HEK293 (cell line): ENCODE measurements at regions not wholly inside any gene's neighbourhood (a gene's known extent, or its start where the extent isn't known, plus 50 kb on each side); places are given as distances from the start of the nearest gene placed in this dataset.

ENCODE experiments used
- CTCF ChIA-PET: fragments of 350-600 bp; formaldehyde crosslinking; extraction: SDS; loops from one replicate; lab custom pipeline; 2021; ENCODE audit warnings: antibody characterized with exemption; lab: Yijun Ruan, JAX
- POLR2A ChIA-PET: fragments of 300-600 bp; formaldehyde crosslinking; extraction: SDS; loops from one replicate; lab custom pipeline; 2020; ENCODE audit warnings: antibody characterized with exemption, inconsistent platforms; lab: Yijun Ruan, JAX
- H3K27ac ChIP-seq: fragments of 200-500 bp; sonication (Bioruptor generic); 2 replicates; pipeline ENCODE4 v1.5.1; 2014; ENCODE audit warnings: low read depth, low read length, control low read depth, inconsistent platforms; ENCODE audit errors: extremely low read depth
- H3K36me3 ChIP-seq, 2 experiments: fragments of 200-500 bp in 1 of 2; sonication (Bioruptor generic) in 1 of 2; 1 replicate in 1 of 2; 2 replicates in 1 of 2; pipeline ENCODE4 v1.5.1; 2014 to 2017; ENCODE audit warnings: inconsistent platforms in 2 of 2, low read length in 2 of 2; ENCODE audit not compliant: control insufficient read depth in 2 of 2, insufficient read depth in 1 of 2
- H3K4me1 ChIP-seq: fragments of 200-500 bp; sonication (Bioruptor generic); 2 replicates; pipeline ENCODE4 v1.5.1; 2014; ENCODE audit warnings: mild to moderate bottlenecking, low read length, inconsistent platforms; ENCODE audit not compliant: control insufficient read depth, insufficient read depth
- H3K4me3 ChIP-seq: 2 replicates; pipeline ENCODE4 v1.5.1; 2011; ENCODE audit warnings: low read depth, mild to moderate bottlenecking, control low read depth, low read length, moderate library complexity
- H3K9me3 ChIP-seq: fragments of 200-500 bp; sonication (Bioruptor generic); 2 replicates; pipeline ENCODE4 v1.5.1; 2014; ENCODE audit warnings: low read depth, low read length, inconsistent platforms; ENCODE audit not compliant: control insufficient read depth, insufficient read depth
- GLI2 ChIP-seq: fragments of 450-650 bp; formaldehyde crosslinking; IDR thresholded peaks from 2 replicates; pipeline ENCODE4; 2017; ENCODE audit warnings: missing biosample characterization, missing genetic modification characterization, low read depth, borderline replicate concordance
- GLIS1 ChIP-seq: fragments of 450-650 bp; formaldehyde crosslinking; IDR thresholded peaks from 2 replicates; pipeline ENCODE4 v1.5.1; 2016; ENCODE audit warnings: missing biosample characterization, missing genetic modification characterization
- HOXD13 ChIP-seq: sonication (generic); formaldehyde crosslinking; IDR thresholded peaks from 2 replicates; pipeline ENCODE4 v1.8.0; 2022; ENCODE audit warnings: missing genetic modification reagents, borderline replicate concordance
- KLF9 ChIP-seq: fragments of 450-650 bp; formaldehyde crosslinking; IDR thresholded peaks from 2 replicates; pipeline ENCODE4 v1.5.1; 2016; ENCODE audit warnings: missing biosample characterization, missing genetic modification characterization, low read depth
- PATZ1 ChIP-seq: fragments of 450-650 bp; formaldehyde crosslinking; IDR thresholded peaks from 2 replicates; pipeline ENCODE4 v1.5.1; 2016; ENCODE audit warnings: missing biosample characterization, missing genetic modification characterization
- ZBTB21 ChIP-seq: fragments of 450-650 bp; formaldehyde crosslinking; IDR thresholded peaks from 2 replicates; pipeline ENCODE4 v1.5.1; 2017; ENCODE audit warnings: missing biosample characterization, missing genetic modification characterization
- ZBTB26 ChIP-seq: fragments of 450-650 bp; formaldehyde crosslinking; optimal IDR thresholded peaks from 2 replicates; pipeline ENCODE3; 2016; ENCODE audit warnings: missing biosample characterization, mild to moderate bottlenecking, missing genetic modification characterization
- ZBTB6 ChIP-seq: fragments of 450-650 bp; formaldehyde crosslinking; IDR thresholded peaks from 2 replicates; pipeline ENCODE4 v1.5.1; 2017; ENCODE audit warnings: missing biosample characterization, missing genetic modification characterization
- ZNF148 ChIP-seq: fragments of 450-650 bp; formaldehyde crosslinking; IDR thresholded peaks from 2 replicates; pipeline ENCODE4 v1.5.0; 2017; ENCODE audit warnings: missing biosample characterization, missing genetic modification characterization, borderline replicate concordance
- ZNF155 ChIP-seq: fragments of 450-650 bp; formaldehyde crosslinking; IDR thresholded peaks from 2 replicates; pipeline ENCODE4 v1.5.1; 2016; ENCODE audit warnings: missing biosample characterization, missing genetic modification characterization
- ZNF174 ChIP-seq: fragments of 450-650 bp; formaldehyde crosslinking; IDR thresholded peaks from 2 replicates; pipeline ENCODE4 v1.5.0; 2017; ENCODE audit warnings: missing biosample characterization, mild to moderate bottlenecking, missing genetic modification characterization
- ZNF184 ChIP-seq: fragments of 450-650 bp; IDR thresholded peaks from 2 replicates; pipeline ENCODE4 v1.5.1; 2018; ENCODE audit warnings: missing biosample characterization, mild to moderate bottlenecking, missing genetic modification characterization
- ZNF266 ChIP-seq: fragments of 450-650 bp; formaldehyde crosslinking; IDR thresholded peaks from 2 replicates; pipeline ENCODE4 v1.5.1; 2016; ENCODE audit warnings: missing biosample characterization, missing genetic modification characterization, low read depth
- ZNF274 ChIP-seq, 2 experiments: fragments of 200-500 bp in 1 of 2; fragments of 450-650 bp in 1 of 2; sonication (Bioruptor generic) in 1 of 2; formaldehyde crosslinking in 1 of 2; IDR thresholded peaks; 2 replicates each; pipeline versions ENCODE4 v1.5.1 to v1.6.1; 2014 to 2016; ENCODE audit warnings: borderline replicate concordance in 1 of 2, inconsistent platforms in 1 of 2, low read length in 1 of 2, missing biosample characterization in 1 of 2, missing genetic modification characterization in 1 of 2
- ZNF391 ChIP-seq: fragments of 450-650 bp; formaldehyde crosslinking; IDR thresholded peaks from 2 replicates; pipeline ENCODE4 v1.5.1; 2016; ENCODE audit warnings: low read depth, missing biosample characterization, missing genetic modification characterization, borderline replicate concordance
- ZNF423 ChIP-seq: fragments of 450-650 bp; formaldehyde crosslinking; IDR thresholded peaks from 2 replicates; pipeline ENCODE4 v1.5.1; 2016; ENCODE audit warnings: missing biosample characterization, missing genetic modification characterization
- ZNF501 ChIP-seq: fragments of 450-650 bp; formaldehyde crosslinking; IDR thresholded peaks from 2 replicates; pipeline ENCODE4 v1.5.1; 2016; ENCODE audit warnings: missing biosample characterization, missing genetic modification characterization
- ZNF555 ChIP-seq: fragments of 450-650 bp; formaldehyde crosslinking; conservative IDR thresholded peaks from 2 replicates; pipeline ENCODE4 v1.5.1; 2017; ENCODE audit warnings: missing biosample characterization, mild to moderate bottlenecking, missing genetic modification characterization, inconsistent platforms
- ZNF580 ChIP-seq: fragments of 450-650 bp; formaldehyde crosslinking; IDR thresholded peaks from 2 replicates; pipeline ENCODE4 v1.5.1; 2016; ENCODE audit warnings: missing biosample characterization, missing genetic modification characterization
- ZNF626 ChIP-seq: fragments of 450-650 bp; sonication (Bioruptor Pico); formaldehyde crosslinking; IDR thresholded peaks from 2 replicates; pipeline ENCODE4 v1.5.1; 2018; ENCODE audit warnings: missing biosample characterization, missing genetic modification characterization, inconsistent platforms
- ZNF658 ChIP-seq: fragments of 450-650 bp; formaldehyde crosslinking; IDR thresholded peaks from 2 replicates; pipeline ENCODE4; 2016; ENCODE audit warnings: missing biosample characterization, missing genetic modification characterization
- ZNF837 ChIP-seq: fragments of 450-650 bp; formaldehyde crosslinking; IDR thresholded peaks from 2 replicates; pipeline ENCODE4 v1.5.1; 2016; ENCODE audit warnings: missing biosample characterization, missing genetic modification characterization
- ZSCAN18 ChIP-seq: fragments of 450-650 bp; formaldehyde crosslinking; IDR thresholded peaks from 2 replicates; pipeline ENCODE4 v1.5.1; 2016; ENCODE audit warnings: missing biosample characterization, missing genetic modification characterization
- ZSCAN23 ChIP-seq: fragments of 450-650 bp; formaldehyde crosslinking; IDR thresholded peaks from 2 replicates; pipeline ENCODE4 v1.5.1; 2016; ENCODE audit warnings: missing biosample characterization, missing genetic modification characterization
- ZSCAN30 ChIP-seq: fragments of 450-650 bp; IDR thresholded peaks from 2 replicates; pipeline ENCODE4 v1.5.1; 2018; ENCODE audit warnings: missing biosample characterization, mild to moderate bottlenecking, missing genetic modification characterization, moderate library complexity
- ZXDB ChIP-seq: fragments of 450-650 bp; formaldehyde crosslinking; IDR thresholded peaks from 2 replicates; pipeline ENCODE4 v1.5.1; 2016; ENCODE audit warnings: missing biosample characterization, missing genetic modification characterization

- Histone ChIP-seq H3K4me1 (no peaks in the 10 kb centered on the region), H3K36me3 (no peaks in the 10 kb centered on the region), H3K27ac (no peak overlapping the region), H3K9me3 (no peaks in the 10 kb centered on the region), H3K4me3 (no peak overlapping the region)
- TF ChIP-seq ZNF266 (tag by site-specific recombination) = no peak
- no peak for TF ChIP-seq HOXD13 (CRISPR knock-in tag)
- no peak for TF ChIP-seq ZSCAN18
- TF ChIP-seq ZNF555 (tag by site-specific recombination) = no peak
- TF ChIP-seq ZNF184 (tag by site-specific recombination) = no peak
- no peak for TF ChIP-seq ZSCAN30 (tag by site-specific recombination)
- no peak for TF ChIP-seq ZXDB (tag by site-specific recombination)
- no peak for TF ChIP-seq ZNF658 (tag by site-specific recombination)
- TF ChIP-seq ZNF274 (IDR thresholded peaks at IDR 0.05; ENCODE audit: low read length) = no peak
- no peak for TF ChIP-seq ZNF274 (tag by site-specific recombination; IDR thresholded peaks at IDR 0.05; ENCODE audit: borderline replicate concordance)
- no peak for TF ChIP-seq GLIS1
- TF ChIP-seq ZNF580 (tag by site-specific recombination) = no peak
- TF ChIP-seq ZBTB6 (tag by site-specific recombination) = no peak
- no peak for TF ChIP-seq GLI2
- TF ChIP-seq ZNF837 = no peak
- TF ChIP-seq KLF9 (tag by site-specific recombination) = no peak
- no peak for TF ChIP-seq ZNF626
- no peak for TF ChIP-seq ZNF174
- TF ChIP-seq ZSCAN23 (tag by site-specific recombination) = no peak
- TF ChIP-seq ZNF501 (tag by site-specific recombination) = no peak
- ChIA-PET POLR2A (interaction anchor here (1.3 kb wide), 1 partner anchor 122 kb away, joined by 3 read pairs; no protein-coding TSS in a partner anchor), CTCF (interaction anchor here (0.6 to 6.5 kb wide), 22 partner anchors 7 to 1655 kb away, joined by 3 to 117 read pairs (median 6); no protein-coding TSS in a partner anchor)
These were observed 267.2 kb downstream of the HRH4 start for GRCh38 chr18:24727685-24728084.

- Histone ChIP-seq H3K4me1 (no peaks in the 10 kb centered on the region), H3K4me3 (no peak overlapping the region), H3K27ac (no peak overlapping the region), H3K36me3 (no peaks in the 10 kb centered on the region; a peak in 1 of 3 replicates), H3K9me3 (no peaks in the 10 kb centered on the region)
- no peak for TF ChIP-seq ZNF423
- no peak for TF ChIP-seq ZNF148 (tag by site-specific recombination)
- no peak for TF ChIP-seq ZBTB26
- TF ChIP-seq ZNF391 = no peak
- no peak for TF ChIP-seq ZNF155 (tag by site-specific recombination)
- TF ChIP-seq ZXDB (tag by site-specific recombination) = no peak
- TF ChIP-seq ZBTB21 (tag by site-specific recombination) = no peak
- TF ChIP-seq PATZ1 (tag by site-specific recombination) = no peak
- CTCF ChIA-PET = interaction anchor here (0.7 to 6.3 kb wide), 5 partner anchors 12 to 686 kb away, joined by 3 to 54 read pairs (median 7); no protein-coding TSS in a partner anchor
- POLR2A ChIA-PET = no interaction called here
These were observed 270.7 kb downstream of the HRH4 start for GRCh38 chr18:24731158-24731557.
